Immature natural killer cell (primary cell): ENCODE measurements at regions not wholly inside any gene's neighbourhood (a gene's known extent, or its start where the extent isn't known, plus 50 kb on each side); places are given as distances from the start of the nearest gene placed in this dataset.
A peak's percentile ranks its signal among the peaks of the same experiment; 100 is the strongest.
"Not testable (repeated sequence)": the region's sequence is repeated elsewhere in the genome, so short reads cannot be mapped to it uniquely, and the experiment has no call there.

Experiments
- DNase-seq, 3 donors: peaks; one replicate each; pipeline ENCODE4 v3.0.0; 2022; ENCODE audit warnings: mixed read lengths in 1 of 3
- H3K27ac Mint-ChIP-seq, 6 donors: one replicate each; pipeline ENCODE4 v1.8.0; 2020; ENCODE audit warnings: mixed read lengths in 6 of 6, mild to moderate bottlenecking in 5 of 6, inconsistent platforms in 4 of 6, moderate library complexity in 3 of 6
- H3K27me3 Mint-ChIP-seq, 3 donors: one replicate each; pipeline ENCODE4 v1.8.0; 2020 to 2021; ENCODE audit warnings: low read depth in 3 of 3, mild to moderate bottlenecking in 3 of 3, mixed read lengths in 3 of 3, moderate library complexity in 3 of 3, inconsistent platforms in 1 of 3
- H3K36me3 Mint-ChIP-seq, 3 donors: one replicate each; pipeline ENCODE4 v1.8.0; 2020; ENCODE audit warnings: mixed read lengths in 3 of 3, inconsistent platforms in 2 of 3, mild to moderate bottlenecking in 2 of 3
- H3K4me1 Mint-ChIP-seq, 2 donors: one replicate each; pipeline ENCODE4 v1.8.0; 2020; ENCODE audit warnings: inconsistent platforms in 2 of 2, mild to moderate bottlenecking in 2 of 2, mixed read lengths in 2 of 2, moderate library complexity in 1 of 2
- H3K4me3 Mint-ChIP-seq, 5 donors: one replicate each; pipeline ENCODE4 v1.8.0; 2020; ENCODE audit warnings: mild to moderate bottlenecking in 5 of 5, mixed read lengths in 5 of 5, inconsistent platforms in 3 of 5, moderate library complexity in 3 of 5
- H3K9me3 Mint-ChIP-seq, 6 donors: one replicate each; pipeline ENCODE4 v1.8.0; 2020; ENCODE audit warnings: mild to moderate bottlenecking in 6 of 6, mixed read lengths in 6 of 6, inconsistent platforms in 4 of 6, moderate library complexity in 3 of 6

DNA sequence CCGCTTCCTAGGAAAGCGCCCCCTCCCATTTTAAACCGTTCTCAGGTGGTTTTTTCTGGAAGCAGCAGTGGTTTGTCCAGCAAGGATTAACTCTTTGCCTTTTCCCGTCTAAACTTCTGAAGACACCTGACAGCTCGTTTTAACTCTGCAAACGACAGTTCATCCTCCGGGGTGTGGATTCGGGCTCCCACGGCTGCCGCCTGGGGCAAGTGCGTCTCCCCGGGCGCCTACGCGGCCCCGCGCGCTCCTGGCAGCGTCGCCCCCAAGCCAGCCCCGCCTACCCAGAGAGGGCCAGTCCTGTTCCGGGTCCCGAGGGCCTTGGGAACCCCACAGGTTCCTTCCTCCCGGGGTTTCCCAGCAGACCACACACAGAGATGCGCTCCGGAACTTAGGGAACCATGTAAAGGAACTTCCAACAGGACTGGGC, 54.4 kb downstream of the PRR18 start:
- peak overlapping the region in 2 of 6 donors; percentile 34 to 53 for H3K27ac Mint-ChIP-seq
- H3K27me3 Mint-ChIP-seq = peaks cover 17 to 31% (median 20%) of the 10 kb centered on the region in 3 donors
- H3K9me3 Mint-ChIP-seq = no peaks in the 10 kb centered on the region
- H3K36me3 Mint-ChIP-seq = no peaks in the 10 kb centered on the region
- DNase-seq = no peak
- H3K4me1 Mint-ChIP-seq = peaks cover 33 to 36% of the 10 kb centered on the region in 2 donors
- peak overlapping the region; percentile 49 to 88 (median 68) for H3K4me3 Mint-ChIP-seq

GRCh38 chr6:166253281-166253681, 54.9 kb downstream of the PRR18 start:
- H3K27me3 Mint-ChIP-seq = peaks cover 14 to 27% (median 20%) of the 10 kb centered on the region in 3 donors
- H3K4me3 Mint-ChIP-seq = peak overlapping the region; percentile 74 to 88 (median 82)
- peak overlapping the region in 2 of 6 donors; percentile 59 to 74 for H3K27ac Mint-ChIP-seq
- H3K36me3 Mint-ChIP-seq = no peaks in the 10 kb centered on the region
- no peaks in the 10 kb centered on the region for H3K9me3 Mint-ChIP-seq
- DNase-seq = peak; percentile 44 to 52 (median 44)
- peaks cover 28 to 31% of the 10 kb centered on the region in 2 donors for H3K4me1 Mint-ChIP-seq

- Mint-ChIP-seq H3K27ac (peak overlapping the region in 1 of 6 donors; percentile 59), H3K4me1 (peaks cover 21 to 24% of the 10 kb centered on the region in 2 donors), H3K9me3 (no peaks in the 10 kb centered on the region), H3K4me3 (no peak overlapping the region), H3K36me3 (no peaks in the 10 kb centered on the region), H3K27me3 (peaks cover 16 to 25% (median 20%) of the 10 kb centered on the region in 3 donors)
- no peak for DNase-seq
Measured at GRCh38 chr6:166252601-166253000, 55.6 kb downstream of the PRR18 start.

- no peak for DNase-seq
- Mint-ChIP-seq H3K9me3 (no peaks in the 10 kb centered on the region), H3K36me3 (no peaks in the 10 kb centered on the region), H3K27ac (no peak overlapping the region), H3K4me1 (peaks cover 20 to 23% of the 10 kb centered on the region in 2 donors), H3K27me3 (peaks cover 16 to 23% (median 22%) of the 10 kb centered on the region in 3 donors), H3K4me3 (peak overlapping the region; percentile 1 to 67 (median 48))
Measured at GRCh38 chr6:166251655-166252054, 56.5 kb downstream of the PRR18 start.

- Mint-ChIP-seq H3K36me3 (no peaks in the 10 kb centered on the region), H3K9me3 (no peaks in the 10 kb centered on the region), H3K27ac (no peak overlapping the region), H3K4me3 (peak overlapping the region in 4 of 5 donors; percentile 1 to 67 (median 35)), H3K27me3 (peaks cover 16 to 26% (median 23%) of the 10 kb centered on the region in 3 donors), H3K4me1 (peaks cover 20 to 23% of the 10 kb centered on the region in 2 donors)
- DNase-seq = no peak
Measured at GRCh38 chr6:166251211-166251610, 57.0 kb downstream of the PRR18 start.

DNA sequence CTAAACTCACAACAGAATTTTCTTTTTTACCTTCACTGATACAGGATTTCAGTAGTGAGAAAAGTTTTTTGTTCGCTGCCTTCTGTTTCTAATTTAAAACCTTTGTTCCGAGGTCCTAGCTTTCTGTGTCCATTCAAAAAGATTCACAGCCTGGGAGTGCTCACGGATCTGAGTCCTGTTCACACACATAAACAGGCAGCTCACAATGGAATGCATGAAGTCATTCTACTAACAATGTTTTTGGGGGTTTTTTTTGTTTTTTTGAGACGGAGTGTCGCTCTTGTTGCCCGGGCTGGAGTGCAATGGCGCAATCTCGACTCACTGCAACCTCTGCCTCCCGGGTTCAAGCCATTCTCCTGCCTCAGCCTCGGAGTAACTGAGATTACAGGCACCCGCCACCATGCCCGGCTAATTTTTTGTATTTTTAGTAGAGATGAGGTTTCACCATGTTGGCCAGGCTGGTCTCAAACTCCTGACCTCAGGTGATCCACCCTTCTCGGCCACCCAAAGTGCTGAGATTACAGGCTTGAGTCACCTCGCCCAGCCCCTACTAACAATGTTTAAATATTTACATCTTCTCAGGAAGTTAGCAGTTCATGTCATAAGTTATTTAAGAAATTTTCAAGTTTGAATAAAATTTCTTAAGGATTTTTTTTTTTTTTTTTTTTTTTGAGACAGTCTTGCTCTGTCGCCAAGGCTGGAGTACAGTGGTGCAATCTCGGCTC, 59.0 kb downstream of the PRR18 start:
- Mint-ChIP-seq H3K4me1 (peaks cover 32 to 33% of the 10 kb centered on the region in 2 donors), H3K27me3 (peaks cover 14 to 29% (median 24%) of the 10 kb centered on the region in 3 donors)
- DNase-seq, H3K36me3 Mint-ChIP-seq, H3K27ac Mint-ChIP-seq, H3K4me3 Mint-ChIP-seq, H3K9me3 Mint-ChIP-seq: not testable (repeated sequence)

GRCh38 chr6:166245148-166245547, 63.0 kb downstream of the PRR18 start:
- no peak for DNase-seq
- Mint-ChIP-seq H3K9me3 (no peaks in the 10 kb centered on the region), H3K36me3 (no peaks in the 10 kb centered on the region), H3K27me3 (peaks cover 12 to 29% (median 15%) of the 10 kb centered on the region in 3 donors), H3K27ac (peak overlapping the region; percentile 87 to 92 (median 90)), H3K4me1 (peaks cover 33 to 46% of the 10 kb centered on the region in 2 donors), H3K4me3 (peak overlapping the region; percentile 79 to 88 (median 81))

DNA sequence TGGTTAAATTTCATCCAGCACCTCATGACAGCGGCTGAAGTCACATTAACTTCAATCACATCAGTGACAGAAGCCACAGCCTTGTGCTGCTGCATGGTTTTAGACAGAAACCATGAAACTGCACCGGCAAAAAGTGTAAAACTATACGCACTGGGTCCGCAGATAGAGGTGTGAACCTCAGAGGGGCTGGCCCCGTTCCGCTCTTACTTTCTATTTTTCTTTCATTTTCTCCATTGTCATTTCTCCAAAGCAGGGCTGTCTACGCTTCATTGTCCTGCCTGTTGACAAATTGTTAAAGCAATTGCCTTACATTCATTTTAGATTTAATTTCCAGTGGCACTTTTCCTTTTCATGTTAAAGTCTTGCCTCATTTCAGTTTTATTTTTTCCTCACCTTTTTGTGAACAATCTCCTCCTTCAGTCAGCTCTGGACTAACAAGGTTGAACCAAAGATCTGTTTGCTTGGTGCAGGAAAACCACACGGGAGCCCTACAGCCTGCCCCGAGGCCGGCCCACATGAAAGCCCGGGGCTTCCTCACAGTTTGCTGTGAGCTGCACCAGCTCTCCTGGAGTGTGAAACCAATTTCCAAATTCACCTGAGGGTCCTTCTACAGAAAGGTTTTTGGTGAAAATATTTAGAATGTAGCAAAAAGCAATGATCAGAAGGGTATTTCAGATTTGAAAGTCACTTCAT, 63.7 kb downstream of the PRR18 start:
- H3K27ac Mint-ChIP-seq = peak overlapping the region; percentile 87 to 92 (median 90)
- H3K27me3 Mint-ChIP-seq = peaks cover 11 to 25% (median 15%) of the 10 kb centered on the region in 3 donors
- peak; percentile 78 to 82 (median 80) for DNase-seq
- no peaks in the 10 kb centered on the region for H3K36me3 Mint-ChIP-seq
- peaks cover 33 to 44% of the 10 kb centered on the region in 2 donors for H3K4me1 Mint-ChIP-seq
- peak overlapping the region; percentile 79 to 88 (median 81) for H3K4me3 Mint-ChIP-seq
- H3K9me3 Mint-ChIP-seq = no peaks in the 10 kb centered on the region

DNA sequence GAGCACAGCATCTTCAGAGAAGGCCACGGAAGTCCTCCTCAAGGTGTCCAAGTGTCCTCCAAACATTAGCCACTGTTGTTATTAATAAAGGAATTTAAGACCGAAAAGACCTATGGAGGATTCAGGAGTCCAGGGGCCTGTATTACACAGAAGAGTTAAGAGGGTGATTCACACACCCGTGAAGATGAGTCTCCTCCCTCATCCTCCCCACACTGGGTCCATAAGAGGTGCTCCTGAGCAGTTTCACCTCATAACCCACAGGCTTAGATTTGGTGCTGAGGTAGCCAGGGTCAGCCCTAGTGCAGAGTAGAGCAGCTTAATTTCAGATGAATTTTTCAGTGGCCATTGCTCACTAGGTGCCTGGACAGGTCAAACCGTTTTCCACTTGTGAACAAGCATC, 65.3 kb downstream of the PRR18 start:
- H3K36me3 Mint-ChIP-seq = no peaks in the 10 kb centered on the region
- peak overlapping the region in 3 of 6 donors; percentile 18 to 73 (median 72) for H3K27ac Mint-ChIP-seq
- peak overlapping the region in 4 of 5 donors; percentile 18 to 86 (median 50) for H3K4me3 Mint-ChIP-seq
- no peaks in the 10 kb centered on the region for H3K9me3 Mint-ChIP-seq
- DNase-seq = no peak
- peaks cover 8 to 21% (median 20%) of the 10 kb centered on the region in 3 donors for H3K27me3 Mint-ChIP-seq
- peaks cover 33 to 44% of the 10 kb centered on the region in 2 donors for H3K4me1 Mint-ChIP-seq

GRCh38 chr6:166241974-166242373, 66.2 kb downstream of the PRR18 start:
- Mint-ChIP-seq H3K27me3 (peaks cover 9 to 21% (median 18%) of the 10 kb centered on the region in 3 donors), H3K4me1 (peaks cover 33 to 44% of the 10 kb centered on the region in 2 donors), H3K27ac (no peak overlapping the region), H3K36me3 (no peaks in the 10 kb centered on the region), H3K4me3 (no peak overlapping the region), H3K9me3 (no peaks in the 10 kb centered on the region)
- no peak for DNase-seq

GRCh38 chr6:166240889-166241288, 67.3 kb downstream of the PRR18 start:
- H3K4me3 Mint-ChIP-seq = peak overlapping the region in 2 of 5 donors; percentile 13 to 17
- H3K27ac Mint-ChIP-seq = no peak overlapping the region
- peaks cover 15 to 23% (median 18%) of the 10 kb centered on the region in 3 donors for H3K27me3 Mint-ChIP-seq
- peaks cover 33 to 44% of the 10 kb centered on the region in 2 donors for H3K4me1 Mint-ChIP-seq
- H3K36me3 Mint-ChIP-seq = no peaks in the 10 kb centered on the region
- no peaks in the 10 kb centered on the region for H3K9me3 Mint-ChIP-seq
- DNase-seq = no peak

DNA sequence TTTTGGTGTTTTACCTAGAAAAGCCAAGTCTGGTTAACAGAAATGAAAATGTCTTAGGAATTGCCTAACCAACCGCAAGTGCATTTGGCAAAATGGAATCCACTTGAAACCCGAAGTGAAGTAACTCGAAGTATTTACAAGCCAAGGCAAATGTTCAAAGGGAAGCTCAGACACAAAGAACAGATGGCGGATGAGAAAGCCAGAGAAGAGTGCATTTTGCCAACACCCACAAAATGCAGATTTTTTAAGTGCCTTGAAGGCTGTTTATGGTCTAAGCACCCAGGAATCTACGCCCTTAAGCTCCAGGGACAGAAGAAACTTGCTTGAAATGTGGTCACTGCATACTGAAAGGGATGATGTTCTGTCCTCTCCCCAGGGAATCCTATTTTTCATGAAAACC, 70.0 kb upstream of the TBXT start:
- Mint-ChIP-seq H3K27me3 (peaks cover 16 to 32% (median 19%) of the 10 kb centered on the region in 3 donors), H3K27ac (no peak overlapping the region), H3K4me1 (peaks cover 12 to 24% of the 10 kb centered on the region in 2 donors), H3K4me3 (no peak overlapping the region), H3K9me3 (no peaks in the 10 kb centered on the region), H3K36me3 (peaks cover 0 to 3% (median 0%) of the 10 kb centered on the region in 3 donors)
- DNase-seq = no peak

DNA sequence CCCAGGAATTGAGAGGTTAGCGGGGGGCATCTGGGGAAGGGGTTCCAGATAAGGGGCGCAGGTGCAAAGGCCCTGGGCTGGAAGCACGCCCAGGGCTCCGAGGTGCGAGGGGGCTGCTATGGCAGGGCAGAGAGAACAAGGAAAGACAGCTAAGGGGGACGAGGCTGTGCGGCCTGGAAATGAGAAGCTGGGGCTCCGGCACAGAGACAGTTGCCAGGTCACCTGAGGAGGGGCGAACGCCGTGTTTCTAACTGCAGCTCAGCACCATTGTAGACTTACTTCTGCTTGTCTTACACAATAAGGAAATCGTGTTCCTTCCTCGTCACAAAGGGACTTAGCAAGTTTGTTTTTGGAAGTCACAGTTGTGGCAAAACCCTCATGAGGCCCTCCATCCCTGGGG, 68.9 kb upstream of the TBXT start:
- H3K9me3 Mint-ChIP-seq = no peaks in the 10 kb centered on the region
- H3K4me3 Mint-ChIP-seq = no peak overlapping the region
- DNase-seq = no peak
- H3K36me3 Mint-ChIP-seq = peaks cover 0 to 3% (median 0%) of the 10 kb centered on the region in 3 donors
- H3K27me3 Mint-ChIP-seq = peaks cover 14 to 32% (median 16%) of the 10 kb centered on the region in 3 donors
- peak overlapping the region in 1 of 6 donors; percentile 58 for H3K27ac Mint-ChIP-seq
- peaks cover 10 to 15% of the 10 kb centered on the region in 2 donors for H3K4me1 Mint-ChIP-seq
